ENCODE measurements at regions not wholly inside any gene's neighbourhood (a gene's known extent, or its start where the extent isn't known, plus 50 kb on each side); places are given as distances from the start of the nearest gene placed in this dataset.

DNA sequence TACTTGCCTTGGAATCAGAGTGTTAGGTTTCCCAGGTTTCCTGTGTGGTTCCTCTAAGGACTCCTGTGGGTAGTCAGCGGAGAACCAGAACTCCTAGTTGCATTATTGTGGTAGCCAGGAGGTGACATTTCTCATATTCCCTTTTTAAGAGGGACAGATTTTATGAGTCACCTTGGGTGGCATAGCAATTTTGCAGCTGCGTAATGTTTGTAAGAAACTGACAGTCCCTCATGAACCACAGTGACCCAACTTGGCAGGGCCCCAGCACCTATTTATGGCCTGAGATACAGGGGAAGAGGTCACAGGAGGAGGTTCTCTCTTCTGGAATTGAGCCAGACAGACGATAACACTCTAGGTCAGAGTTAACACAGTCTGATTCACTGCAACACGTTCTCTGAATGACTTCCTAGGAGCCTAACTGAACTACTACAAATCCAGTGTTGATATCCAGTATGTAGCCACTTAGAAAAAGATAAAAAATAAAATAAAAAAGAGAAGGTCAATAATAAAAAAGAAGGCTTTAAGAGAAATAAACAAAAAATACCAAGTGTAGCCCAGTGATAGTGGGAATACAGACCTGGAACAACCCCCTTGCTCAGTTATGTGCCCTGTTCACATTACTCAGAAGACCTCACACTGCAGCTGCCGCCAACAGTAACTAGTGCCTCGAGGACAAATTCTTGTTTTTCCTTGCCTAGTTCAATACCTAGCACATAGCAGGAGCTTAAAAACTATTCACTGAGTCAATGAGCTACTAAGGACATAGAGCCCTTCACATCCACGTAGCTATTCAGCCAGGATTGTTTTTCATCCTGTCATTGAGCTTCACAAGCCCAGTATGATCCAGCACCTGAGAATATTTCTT, 50.7 kb upstream of the VLDLR start:
- DNase-seq (ENCODE audit: low read depth in 2 of 2), result peak in 1 of 2 donors; percentile 2

Data from stimulated activated CD8-positive, alpha-beta memory T cell treated with anti-CD3 and anti-CD28 coated beads, Interleukin-15, amount 100 ng/mL, for 4 hours (primary cell).